ENCODE measurements at regions not wholly inside any gene's neighbourhood (a gene's known extent, or its start where the extent isn't known, plus 50 kb on each side); places are given as distances from the start of the nearest gene placed in this dataset.

- H3K9ac ChIP-seq (replicated peaks; ENCODE audit: extremely low read depth, insufficient read depth, low read length) = no peak overlapping the region
- TF ChIP-seq, protein P1, sequence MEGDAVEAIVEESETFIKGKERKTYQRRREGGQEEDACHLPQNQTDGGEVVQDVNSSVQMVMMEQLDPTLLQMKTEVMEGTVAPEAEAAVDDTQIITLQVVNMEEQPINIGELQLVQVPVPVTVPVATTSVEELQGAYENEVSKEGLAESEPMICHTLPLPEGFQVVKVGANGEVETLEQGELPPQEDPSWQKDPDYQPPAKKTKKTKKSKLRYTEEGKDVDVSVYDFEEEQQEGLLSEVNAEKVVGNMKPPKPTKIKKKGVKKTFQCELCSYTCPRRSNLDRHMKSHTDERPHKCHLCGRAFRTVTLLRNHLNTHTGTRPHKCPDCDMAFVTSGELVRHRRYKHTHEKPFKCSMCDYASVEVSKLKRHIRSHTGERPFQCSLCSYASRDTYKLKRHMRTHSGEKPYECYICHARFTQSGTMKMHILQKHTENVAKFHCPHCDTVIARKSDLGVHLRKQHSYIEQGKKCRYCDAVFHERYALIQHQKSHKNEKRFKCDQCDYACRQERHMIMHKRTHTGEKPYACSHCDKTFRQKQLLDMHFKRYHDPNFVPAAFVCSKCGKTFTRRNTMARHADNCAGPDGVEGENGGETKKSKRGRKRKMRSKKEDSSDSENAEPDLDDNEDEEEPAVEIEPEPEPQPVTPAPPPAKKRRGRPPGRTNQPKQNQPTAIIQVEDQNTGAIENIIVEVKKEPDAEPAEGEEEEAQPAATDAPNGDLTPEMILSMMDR (IDR thresholded peaks at IDR 0.05; ENCODE audit: extremely low read depth in 1 of 2, insufficient read depth in 1 of 2, low read depth in 1 of 2, low read length in 2 of 2) = no peak
- ChIA-PET POLR2A (no interaction called here), CTCF (no interaction called here)
- no peaks in the 10 kb centered on the region for H3K79me2 ChIP-seq (ENCODE audit: control insufficient read depth, insufficient read depth, low read length)
- no peak for DNase-seq (ENCODE audit: low read depth, low spot score)
- H2AFZ ChIP-seq (ENCODE audit: low read depth, low read length) = no peak overlapping the region
- dilution Hi-C loops (cut with MboI; ENCODE audit: extremely low pct_ligation_motif_present, low sequenced_read_pairs) = no loop called here
- BruUV-seq (replicated peaks) = no TSS peak
- no peak for FAIRE-seq
- H3K4me3 ChIP-seq (replicated peaks in 1 of 3; ENCODE audit: insufficient read depth in 1 of 3, low read depth in 1 of 3, low read length in 3 of 3) = no peak overlapping the region
- peaks cover 0 to 1% of the 10 kb centered on the region in 2 experiments for H3K27me3 ChIP-seq (ENCODE audit: control insufficient read depth in 2 of 2, insufficient read depth in 2 of 2, low read length in 2 of 2)
- H3K4me1 ChIP-seq (ENCODE audit: control insufficient read depth, extremely low read depth, insufficient read depth, low read length) = no peaks in the 10 kb centered on the region
- H3K9me1 ChIP-seq (replicated peaks; ENCODE audit: control insufficient read depth, extremely low read depth, insufficient read depth, low read length) = no peaks in the 10 kb centered on the region
- H3K36me3 ChIP-seq (ENCODE audit: control insufficient read depth in 2 of 2, extremely low read depth in 1 of 2, insufficient read depth in 2 of 2, low read length in 2 of 2) = no peaks in the 10 kb centered on the region
- H3K9me3 ChIP-seq (replicated peaks; ENCODE audit: control insufficient read depth, insufficient read depth, low read length) = no peaks in the 10 kb centered on the region
- no peak overlapping the region for H3K4me2 ChIP-seq (ENCODE audit: insufficient read depth, low read length)
- H3K27ac ChIP-seq (ENCODE audit: insufficient read depth, low read depth, low read length) = no peak overlapping the region
- intact Hi-C loops (cut with micrococcal nuclease) = no loop called here
- H4K20me1 ChIP-seq (replicated peaks; ENCODE audit: control insufficient read depth, extremely low read depth, insufficient read depth, low read length) = no peaks in the 10 kb centered on the region
Observed at GRCh38 chr1:95865769-95866168, 631.8 kb downstream of the RWDD3 start.

DNA sequence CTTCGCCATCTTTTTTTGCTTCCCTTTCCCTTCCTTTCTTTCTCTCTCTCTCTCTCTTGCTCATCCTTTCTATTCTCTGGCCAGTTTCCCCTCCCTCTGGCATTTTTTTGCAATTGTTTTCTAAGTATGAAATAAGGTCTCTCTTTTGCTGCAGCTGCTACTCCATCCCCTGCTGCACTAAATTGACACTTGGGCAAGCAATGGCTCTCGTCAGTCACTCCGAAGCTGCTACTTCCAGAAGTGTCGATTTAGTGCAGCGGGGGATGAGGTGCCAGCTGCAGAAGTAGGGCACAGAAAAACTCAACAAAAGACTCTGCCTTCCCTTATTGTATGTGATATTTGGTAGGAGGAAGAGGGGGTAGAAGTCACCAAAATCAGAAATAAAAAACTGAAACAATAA lies 642.3 kb downstream of the RWDD3 start:
- intact Hi-C loops (cut with micrococcal nuclease) = no loop called here
- FAIRE-seq = no peak

More for the DNA sequence above, 642.3 kb downstream of the RWDD3 start:
- Histone ChIP-seq H3K79me2 (ENCODE audit: control insufficient read depth, insufficient read depth, low read length) (no peaks in the 10 kb centered on the region), H3K27me3 (ENCODE audit: control insufficient read depth in 2 of 2, insufficient read depth in 2 of 2, low read length in 2 of 2) (no peaks in the 10 kb centered on the region), H2AFZ (ENCODE audit: low read depth, low read length) (no peak overlapping the region), H3K9me1 (replicated peaks; ENCODE audit: control insufficient read depth, extremely low read depth, insufficient read depth, low read length) (no peaks in the 10 kb centered on the region), H3K4me3 (replicated peaks in 1 of 3; ENCODE audit: insufficient read depth in 1 of 3, low read depth in 1 of 3, low read length in 3 of 3) (no peak overlapping the region), H3K9me3 (replicated peaks; ENCODE audit: control insufficient read depth, insufficient read depth, low read length) (no peaks in the 10 kb centered on the region), H3K4me1 (ENCODE audit: control insufficient read depth, extremely low read depth, insufficient read depth, low read length) (no peaks in the 10 kb centered on the region), H3K4me2 (ENCODE audit: insufficient read depth, low read length) (no peak overlapping the region), H3K27ac (ENCODE audit: insufficient read depth, low read depth, low read length) (no peak overlapping the region), H3K9ac (replicated peaks; ENCODE audit: extremely low read depth, insufficient read depth, low read length) (no peak overlapping the region), H4K20me1 (replicated peaks; ENCODE audit: control insufficient read depth, extremely low read depth, insufficient read depth, low read length) (no peaks in the 10 kb centered on the region), H3K36me3 (ENCODE audit: control insufficient read depth in 2 of 2, extremely low read depth in 1 of 2, insufficient read depth in 2 of 2, low read length in 2 of 2) (no peaks in the 10 kb centered on the region)
- DNase-seq (ENCODE audit: low read depth, low spot score) = no peak
- POLR2A ChIA-PET = no interaction called here
- dilution Hi-C loops (cut with MboI; ENCODE audit: extremely low pct_ligation_motif_present, low sequenced_read_pairs) = no loop called here
- CTCF ChIA-PET = no interaction called here
- TF ChIP-seq GATA2 (IDR thresholded peaks at IDR 0.05; ENCODE audit: insufficient read depth, insufficient read length, low read depth, low read length) (no peak), POLR2A (IDR thresholded peaks at IDR 0.05; ENCODE audit: low read depth, low read length) (no peak), EZH2 (IDR thresholded peaks at IDR 0.05; ENCODE audit: borderline replicate concordance, low read depth, low read length, severe bottlenecking) (no peak), MAX (IDR thresholded peaks at IDR 0.05; ENCODE audit: insufficient read depth, insufficient read length) (no peak), POLR2AphosphoS5 (IDR thresholded peaks at IDR 0.05; ENCODE audit: insufficient read depth, low read depth, low read length) (no peak), JUN (IDR thresholded peaks at IDR 0.05; ENCODE audit: borderline replicate concordance, insufficient read depth, insufficient read length, low read depth) (no peak), MYC (IDR thresholded peaks at IDR 0.05; ENCODE audit: low read depth, low read length) (no peak), FOS (IDR thresholded peaks at IDR 0.05; ENCODE audit: borderline replicate concordance, insufficient read depth, low read length) (no peak)
- TF ChIP-seq, protein P1 (IDR thresholded peaks at IDR 0.05; ENCODE audit: extremely low read depth in 1 of 2, insufficient read depth in 1 of 2, low read depth in 1 of 2, low read length in 2 of 2) = no peak
- no TSS peak for BruUV-seq (replicated peaks)

Measured in endothelial cell of umbilical vein (primary cell).